BE2C (cell line): ENCODE measurements at regions not wholly inside any gene's neighbourhood (a gene's known extent, or its start where the extent isn't known, plus 50 kb on each side); places are given as distances from the start of the nearest gene placed in this dataset.

Experiments used
- DNase-seq: peaks from one replicate; pipeline ENCODE4 v3.0.0-alpha.2; 2020
- H3K27me3 ChIP-seq: fragments of 250-450 bp; sonication (Bioruptor Pico); 2 replicates; pipeline ENCODE4 v1.5.1; 2020; ENCODE audit warnings: mild to moderate bottlenecking
- H3K36me3 ChIP-seq: fragments of 250-450 bp; sonication (Bioruptor Pico); 2 replicates; pipeline ENCODE4 v1.5.1; 2020; ENCODE audit warnings: mild to moderate bottlenecking
- H3K4me1 ChIP-seq: fragments of 250-450 bp; sonication (Bioruptor Pico); 2 replicates; pipeline ENCODE4 v1.5.1; 2020
- H3K4me3 ChIP-seq: 2 replicates; pipeline ENCODE4 v1.5.1; 2011; ENCODE audit warnings: low read depth, low read length
- H3K9me3 ChIP-seq: fragments of 250-450 bp; sonication (Bioruptor Pico); 2 replicates; pipeline ENCODE4 v1.5.1; 2020
- TF ChIP-seq, protein P1 (sequence below): IDR thresholded peaks from 2 replicates; pipeline ENCODE4 v1.5.1; 2012; ENCODE audit warnings: mild to moderate bottlenecking, low read depth, low read length

DNA sequence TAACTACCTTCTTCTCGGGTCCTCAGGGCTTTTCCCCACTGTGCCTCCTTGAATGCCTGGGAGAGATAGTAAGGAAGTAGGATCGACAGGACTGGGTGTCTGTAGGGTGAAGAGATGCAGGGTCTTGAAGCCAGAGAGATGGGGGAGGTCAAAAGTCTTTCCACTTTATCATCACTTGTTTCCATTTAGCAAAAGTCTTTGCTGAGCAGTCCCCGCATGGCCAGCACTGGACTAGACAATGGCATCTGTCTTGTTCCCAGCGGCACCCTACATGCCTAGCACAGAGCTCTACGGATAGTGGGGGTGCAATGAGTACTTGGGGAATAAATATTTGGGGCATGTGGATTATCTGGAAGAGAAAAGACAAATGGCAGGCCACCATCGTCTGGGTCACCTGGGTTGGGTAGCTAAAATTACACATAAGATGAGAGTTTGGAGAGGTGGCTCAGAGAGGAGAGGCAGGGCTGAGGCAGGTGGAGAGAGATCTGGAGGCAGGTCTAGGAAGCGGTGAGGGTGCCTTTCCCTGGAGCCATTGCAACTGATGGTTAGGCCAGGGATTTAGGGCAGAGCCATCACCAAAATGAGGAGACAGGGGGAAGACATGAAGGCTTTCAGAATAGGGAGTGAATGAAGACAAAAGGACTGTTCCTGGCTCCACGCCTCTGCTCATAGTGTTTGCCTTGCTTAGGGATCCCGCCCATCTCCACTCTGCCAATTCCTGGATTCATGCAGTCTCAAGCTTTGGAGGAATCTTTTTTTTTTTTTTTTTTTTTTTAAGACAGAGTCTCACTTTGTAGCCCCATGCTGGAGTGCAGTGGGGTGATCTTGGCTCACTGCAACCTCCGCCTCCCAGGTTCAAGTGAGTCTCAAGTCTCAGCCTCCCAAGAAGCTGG lies 250.8 kb upstream of the KLF4 start:
- Histone ChIP-seq H3K27me3 (no peaks in the 10 kb centered on the region), H3K4me3 (no peak overlapping the region), H3K36me3 (no peaks in the 10 kb centered on the region), H3K4me1 (no peaks in the 10 kb centered on the region), H3K9me3 (no peaks in the 10 kb centered on the region)
- DNase-seq = no peak
- TF ChIP-seq, protein P1, sequence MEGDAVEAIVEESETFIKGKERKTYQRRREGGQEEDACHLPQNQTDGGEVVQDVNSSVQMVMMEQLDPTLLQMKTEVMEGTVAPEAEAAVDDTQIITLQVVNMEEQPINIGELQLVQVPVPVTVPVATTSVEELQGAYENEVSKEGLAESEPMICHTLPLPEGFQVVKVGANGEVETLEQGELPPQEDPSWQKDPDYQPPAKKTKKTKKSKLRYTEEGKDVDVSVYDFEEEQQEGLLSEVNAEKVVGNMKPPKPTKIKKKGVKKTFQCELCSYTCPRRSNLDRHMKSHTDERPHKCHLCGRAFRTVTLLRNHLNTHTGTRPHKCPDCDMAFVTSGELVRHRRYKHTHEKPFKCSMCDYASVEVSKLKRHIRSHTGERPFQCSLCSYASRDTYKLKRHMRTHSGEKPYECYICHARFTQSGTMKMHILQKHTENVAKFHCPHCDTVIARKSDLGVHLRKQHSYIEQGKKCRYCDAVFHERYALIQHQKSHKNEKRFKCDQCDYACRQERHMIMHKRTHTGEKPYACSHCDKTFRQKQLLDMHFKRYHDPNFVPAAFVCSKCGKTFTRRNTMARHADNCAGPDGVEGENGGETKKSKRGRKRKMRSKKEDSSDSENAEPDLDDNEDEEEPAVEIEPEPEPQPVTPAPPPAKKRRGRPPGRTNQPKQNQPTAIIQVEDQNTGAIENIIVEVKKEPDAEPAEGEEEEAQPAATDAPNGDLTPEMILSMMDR = no peak

DNA sequence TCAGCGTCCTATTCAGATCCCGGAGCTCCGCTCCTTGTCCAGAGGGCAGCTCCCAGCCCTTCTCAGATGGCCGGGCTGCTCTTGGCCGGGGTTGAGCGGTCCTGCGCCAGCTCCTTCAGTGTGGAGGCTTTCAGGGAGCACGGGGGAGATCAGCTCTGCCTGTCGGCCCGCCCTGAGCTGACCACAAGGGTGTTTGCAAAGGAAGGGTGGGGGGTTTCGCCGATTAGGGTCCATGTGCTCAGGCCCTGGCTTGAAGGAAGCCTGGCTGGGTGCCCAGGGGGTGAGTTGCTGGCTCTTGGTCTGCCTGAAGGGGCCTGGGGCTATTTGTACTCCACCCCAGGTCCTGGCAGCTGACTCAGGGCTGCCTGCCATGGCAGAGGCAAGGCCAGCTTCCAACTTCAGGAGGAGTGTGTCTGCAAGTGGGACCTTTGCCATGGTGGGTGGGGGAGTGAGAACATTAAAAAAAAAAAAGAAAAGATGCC lies 250.1 kb upstream of the KLF4 start:
- H3K36me3 ChIP-seq = no peaks in the 10 kb centered on the region
- DNase-seq = peak; percentile 41

DNA sequence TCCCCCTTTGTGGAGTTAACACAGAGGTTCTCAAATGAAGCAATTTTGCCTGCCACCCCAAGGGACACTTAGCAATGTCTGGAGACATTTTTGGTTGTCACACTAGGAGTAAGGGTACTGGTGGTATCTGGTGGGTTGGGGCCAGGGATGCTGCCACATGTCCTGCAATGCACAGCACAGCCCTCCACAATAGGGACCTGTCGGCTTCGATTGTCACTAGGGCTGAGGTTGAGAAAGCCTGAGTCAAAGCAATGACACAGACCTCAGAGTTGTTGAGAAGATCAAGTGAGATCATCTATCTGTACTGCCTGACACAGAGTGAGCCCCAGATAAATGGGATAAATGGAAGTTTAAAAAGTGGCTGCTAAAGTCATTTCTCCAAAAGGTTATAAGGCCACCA lies 249.2 kb upstream of the KLF4 start:
- no peak for DNase-seq
- TF ChIP-seq, protein P1 = no peak
- H3K4me3 ChIP-seq = no peak overlapping the region
- H3K36me3 ChIP-seq = no peaks in the 10 kb centered on the region
- H3K9me3 ChIP-seq = no peaks in the 10 kb centered on the region
- H3K27me3 ChIP-seq = no peaks in the 10 kb centered on the region
- H3K4me1 ChIP-seq = no peaks in the 10 kb centered on the region

More for the DNA sequence above, 250.1 kb upstream of the KLF4 start:
- no peak overlapping the region for H3K4me3 ChIP-seq
- H3K4me1 ChIP-seq = no peaks in the 10 kb centered on the region
- no peaks in the 10 kb centered on the region for H3K9me3 ChIP-seq
- H3K27me3 ChIP-seq = no peaks in the 10 kb centered on the region
- TF ChIP-seq, protein P1 = no peak

DNA sequence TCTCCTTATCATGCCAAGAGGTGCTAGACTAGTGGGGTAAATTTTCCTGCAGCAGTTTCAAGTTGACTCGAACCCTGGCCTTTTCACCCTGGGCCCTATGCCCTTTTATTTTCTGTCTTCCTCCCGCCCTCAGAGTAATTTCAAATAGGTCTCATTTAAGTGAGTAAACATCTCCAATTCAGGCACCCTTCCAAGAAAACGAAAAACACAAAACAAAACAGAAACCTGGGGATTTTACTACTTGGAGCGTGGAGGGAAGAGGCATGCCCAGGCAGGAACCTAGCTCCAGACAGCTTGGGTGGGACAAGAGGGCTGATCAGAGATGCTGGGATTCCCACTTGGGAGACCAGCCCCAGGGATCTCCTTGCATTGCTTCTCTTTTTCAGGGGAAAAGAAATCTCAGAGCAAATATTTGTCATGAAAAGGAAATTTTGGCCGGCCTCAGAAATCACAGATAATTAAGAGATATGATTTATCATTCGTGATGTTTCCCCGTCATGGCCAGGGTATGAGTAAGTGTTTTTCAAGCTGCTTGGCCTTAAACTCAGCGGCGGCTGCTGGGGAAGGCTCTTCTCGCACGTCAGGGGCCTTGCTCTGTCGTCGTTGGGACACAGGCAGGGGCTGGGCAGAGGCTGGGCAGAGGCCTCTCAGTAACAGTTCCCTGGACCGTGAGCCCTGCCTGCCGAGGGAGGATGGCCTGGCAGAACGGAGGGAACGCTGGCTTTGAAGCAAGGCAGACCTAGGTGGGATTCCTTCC lies 248.6 kb upstream of the KLF4 start:
- H3K36me3 ChIP-seq = no peaks in the 10 kb centered on the region
- no peaks in the 10 kb centered on the region for H3K27me3 ChIP-seq
- no peak overlapping the region for H3K4me3 ChIP-seq
- no peaks in the 10 kb centered on the region for H3K9me3 ChIP-seq
- no peaks in the 10 kb centered on the region for H3K4me1 ChIP-seq
- DNase-seq = no peak
- TF ChIP-seq, protein P1 = no peak

DNA sequence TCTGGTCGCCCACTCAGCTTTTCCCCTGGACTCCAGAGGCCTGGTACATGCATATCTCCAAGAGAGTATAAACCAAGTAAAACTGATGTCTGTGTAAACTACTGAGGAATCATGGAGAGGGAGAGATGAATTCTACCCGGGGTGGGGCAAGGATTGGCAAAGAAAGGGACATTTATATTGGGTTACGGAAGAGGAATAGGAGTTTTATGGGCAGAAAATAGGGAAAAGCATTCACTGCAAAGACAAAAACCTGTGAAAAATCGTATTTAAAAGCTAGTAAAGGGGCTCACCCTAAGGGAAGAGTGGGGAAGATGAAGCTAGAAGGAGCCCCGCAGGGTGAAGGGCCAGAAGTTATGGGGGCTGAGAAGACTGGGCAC lies 248.0 kb upstream of the KLF4 start:
- Histone ChIP-seq H3K36me3 (no peaks in the 10 kb centered on the region), H3K4me3 (no peak overlapping the region), H3K9me3 (no peaks in the 10 kb centered on the region), H3K4me1 (no peaks in the 10 kb centered on the region), H3K27me3 (no peaks in the 10 kb centered on the region)
- no peak for DNase-seq
- TF ChIP-seq, protein P1 = no peak
